AG04450 (cell line): ENCODE measurements at regions not wholly inside any gene's neighbourhood (a gene's known extent, or its start where the extent isn't known, plus 50 kb on each side); places are given as distances from the start of the nearest gene placed in this dataset.

Source experiments
- CTCF ChIA-PET: fragments of 300-600, 350-600 bp; formaldehyde crosslinking; extraction: SDS; loops from one replicate; lab custom pipeline; 2022; ENCODE audit warnings: antibody characterized with exemption, inconsistent platforms; lab: Charles Lee
- POLR2A ChIA-PET: fragments of 350-600 bp; formaldehyde crosslinking; extraction: SDS; loops from one replicate; lab custom pipeline; 2021; ENCODE audit warnings: antibody characterized with exemption, inconsistent platforms; lab: Yijun Ruan, JAX
- DNase-seq: peaks from one replicate; pipeline ENCODE4 v3.0.0-alpha.2; 2011; ENCODE audit warnings: low read depth, low spot score
- H3K27ac ChIP-seq: one replicate; pipeline ENCODE4 v1.5.1; 2012; ENCODE audit warnings: low read depth, low read length, control low read depth
- H3K27me3 ChIP-seq: one replicate; pipeline ENCODE4 v1.6.0; 2012; ENCODE audit warnings: low read length; ENCODE audit not compliant: control insufficient read depth, insufficient read depth
- H3K4me3 ChIP-seq: 2 replicates; pipeline ENCODE4 v1.5.1; 2011; ENCODE audit warnings: mild to moderate bottlenecking, low read depth, low read length, control low read depth
- H3K9me3 ChIP-seq: 2 replicates; pipeline ENCODE4 v1.5.1; 2012; ENCODE audit warnings: low read length; ENCODE audit not compliant: control insufficient read depth, insufficient read depth
- TF ChIP-seq, protein P1 (sequence below): IDR thresholded peaks from 2 replicates; pipeline ENCODE4 v1.5.1; 2011; ENCODE audit warnings: low read depth, low read length, control low read depth, inconsistent platforms

GRCh38 chr2:147500819-147501395 is 343.9 kb upstream of the ACVR2A start:
- ChIA-PET CTCF (no interaction called here), POLR2A (no interaction called here)
- TF ChIP-seq, protein P1, sequence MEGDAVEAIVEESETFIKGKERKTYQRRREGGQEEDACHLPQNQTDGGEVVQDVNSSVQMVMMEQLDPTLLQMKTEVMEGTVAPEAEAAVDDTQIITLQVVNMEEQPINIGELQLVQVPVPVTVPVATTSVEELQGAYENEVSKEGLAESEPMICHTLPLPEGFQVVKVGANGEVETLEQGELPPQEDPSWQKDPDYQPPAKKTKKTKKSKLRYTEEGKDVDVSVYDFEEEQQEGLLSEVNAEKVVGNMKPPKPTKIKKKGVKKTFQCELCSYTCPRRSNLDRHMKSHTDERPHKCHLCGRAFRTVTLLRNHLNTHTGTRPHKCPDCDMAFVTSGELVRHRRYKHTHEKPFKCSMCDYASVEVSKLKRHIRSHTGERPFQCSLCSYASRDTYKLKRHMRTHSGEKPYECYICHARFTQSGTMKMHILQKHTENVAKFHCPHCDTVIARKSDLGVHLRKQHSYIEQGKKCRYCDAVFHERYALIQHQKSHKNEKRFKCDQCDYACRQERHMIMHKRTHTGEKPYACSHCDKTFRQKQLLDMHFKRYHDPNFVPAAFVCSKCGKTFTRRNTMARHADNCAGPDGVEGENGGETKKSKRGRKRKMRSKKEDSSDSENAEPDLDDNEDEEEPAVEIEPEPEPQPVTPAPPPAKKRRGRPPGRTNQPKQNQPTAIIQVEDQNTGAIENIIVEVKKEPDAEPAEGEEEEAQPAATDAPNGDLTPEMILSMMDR, result no peak

DNA sequence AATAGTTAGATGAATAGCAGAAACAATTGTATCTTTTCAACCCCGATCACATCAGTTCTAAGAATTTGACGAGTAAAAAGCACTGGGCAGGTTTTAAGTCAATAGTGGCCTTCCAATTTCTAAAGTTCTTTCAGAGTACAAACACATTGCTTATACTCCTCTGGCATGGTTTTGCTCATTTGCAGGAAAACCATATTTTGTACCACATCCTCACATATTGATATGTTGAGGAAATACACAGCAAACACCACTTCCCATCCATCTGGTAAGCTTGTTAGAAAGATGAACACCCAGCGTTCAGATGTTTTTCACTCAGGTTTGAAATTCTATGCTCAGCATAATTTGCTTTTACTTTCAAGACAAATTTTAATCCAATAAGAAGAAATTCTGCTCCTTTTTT is 344.6 kb upstream of the ACVR2A start:
- TF ChIP-seq, protein P1, result no peak
- no peaks in the 10 kb centered on the region for H3K27me3 ChIP-seq
- POLR2A ChIA-PET, result no interaction called here
- DNase-seq, result no peak
- H3K27ac ChIP-seq, result no peak overlapping the region
- H3K4me3 ChIP-seq, result no peak overlapping the region
- no peaks in the 10 kb centered on the region for H3K9me3 ChIP-seq
- CTCF ChIA-PET, result no interaction called here

More at GRCh38 chr2:147500819-147501395, 343.9 kb upstream of the ACVR2A start:
- Histone ChIP-seq H3K27ac (no peak overlapping the region), H3K27me3 (no peaks in the 10 kb centered on the region), H3K9me3 (no peaks in the 10 kb centered on the region), H3K4me3 (no peak overlapping the region)
- DNase-seq, result no peak

DNA sequence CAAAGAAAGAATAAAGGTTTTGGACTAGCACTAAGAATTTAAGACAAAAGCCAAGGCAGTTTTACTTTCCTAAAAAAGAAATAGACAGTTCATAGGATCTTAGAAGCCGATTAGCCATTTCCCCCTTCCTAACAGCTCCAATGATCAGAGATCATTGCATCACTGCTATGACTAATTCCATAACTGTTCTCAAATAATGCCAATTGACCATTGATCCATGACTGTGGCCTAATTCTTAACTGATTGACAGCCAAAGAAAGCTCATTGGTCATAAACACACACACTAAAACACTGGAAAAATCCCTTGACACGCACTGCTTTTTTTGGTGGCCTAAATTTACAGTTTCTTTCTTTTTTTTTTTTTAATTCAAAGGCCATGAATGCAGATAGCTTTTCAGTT is 345.0 kb upstream of the ACVR2A start:
- POLR2A ChIA-PET, result no interaction called here
- CTCF ChIA-PET, result no interaction called here
- TF ChIP-seq, protein P1, result no peak
- Histone ChIP-seq H3K27ac (no peak overlapping the region), H3K9me3 (no peaks in the 10 kb centered on the region), H3K27me3 (no peaks in the 10 kb centered on the region), H3K4me3 (no peak overlapping the region)
- DNase-seq, result no peak

- H3K4me3 ChIP-seq, result no peak overlapping the region
- H3K27me3 ChIP-seq, result no peaks in the 10 kb centered on the region
- ChIA-PET POLR2A (no interaction called here), CTCF (no interaction called here)
- H3K9me3 ChIP-seq, result no peaks in the 10 kb centered on the region
- TF ChIP-seq, protein P1, result no peak
- DNase-seq, result no peak
- H3K27ac ChIP-seq, result no peak overlapping the region
These were observed 349.1 kb upstream of the ACVR2A start for GRCh38 chr2:147495734-147496133.

DNA sequence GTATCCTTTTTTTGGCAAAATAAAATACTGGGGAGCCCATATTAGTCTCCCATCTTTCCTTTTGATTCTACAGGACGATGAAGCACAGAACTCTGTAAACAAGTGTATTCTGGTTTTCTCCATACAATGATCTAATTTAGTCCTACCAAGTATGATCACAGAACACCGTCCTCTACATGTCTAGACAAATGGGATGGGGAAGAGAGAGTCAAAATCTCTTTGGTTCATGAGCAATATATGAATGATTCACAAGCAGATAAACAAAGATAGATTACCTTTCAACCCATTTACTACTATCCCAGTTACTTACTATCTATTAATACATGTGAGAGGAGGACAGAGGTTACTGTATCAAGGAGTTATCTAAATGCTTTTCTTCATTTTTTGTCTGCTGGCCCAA is 352.4 kb upstream of the ACVR2A start:
- Histone ChIP-seq H3K27ac (no peak overlapping the region), H3K27me3 (no peaks in the 10 kb centered on the region), H3K9me3 (no peaks in the 10 kb centered on the region), H3K4me3 (no peak overlapping the region)
- CTCF ChIA-PET, result no interaction called here
- DNase-seq, result no peak
- TF ChIP-seq, protein P1, result no peak
- POLR2A ChIA-PET, result no interaction called here
